Esophagus muscularis mucosa (tissue), 4 donors: ENCODE measurements at regions not wholly inside any gene's neighbourhood (a gene's known extent, or its start where the extent isn't known, plus 50 kb on each side); places are given as distances from the start of the nearest gene placed in this dataset.

ENCODE experiments used
- CTCF ChIP-seq, 3 experiments: fragments of 200-600 bp in 2 of 3; fragments of 450-650 bp in 1 of 3; sonication (generic) in 2 of 3; IDR thresholded peaks; one replicate each; pipeline ENCODE4 v1.5.1; 2017 to 2019; ENCODE audit warnings: antibody characterized with exemption in 3 of 3, mild to moderate bottlenecking in 2 of 3, moderate library complexity in 1 of 3
- EP300 ChIP-seq: sonication (generic); formaldehyde crosslinking; IDR thresholded peaks from one replicate; pipeline ENCODE4 v1.6.1; 2017; ENCODE audit warnings: antibody characterized with exemption
- POLR2A ChIP-seq: fragments of 450-650 bp; IDR thresholded peaks from one replicate; pipeline ENCODE4 v1.6.1; 2017; ENCODE audit warnings: antibody characterized with exemption, moderate library complexity, mild to moderate bottlenecking, low read depth

- TF ChIP-seq CTCF (IDR thresholded peaks at IDR 0.05) (no peak), EP300 (no peak), POLR2A (no peak)
These were observed 126.3 kb upstream of the SERTAD2 start for GRCh38 chr2:64780041-64780440.
